ENCODE measurements at regions not wholly inside any gene's neighbourhood (a gene's known extent, or its start where the extent isn't known, plus 50 kb on each side); places are given as distances from the start of the nearest gene placed in this dataset.

- TF ChIP-seq, protein P1, sequence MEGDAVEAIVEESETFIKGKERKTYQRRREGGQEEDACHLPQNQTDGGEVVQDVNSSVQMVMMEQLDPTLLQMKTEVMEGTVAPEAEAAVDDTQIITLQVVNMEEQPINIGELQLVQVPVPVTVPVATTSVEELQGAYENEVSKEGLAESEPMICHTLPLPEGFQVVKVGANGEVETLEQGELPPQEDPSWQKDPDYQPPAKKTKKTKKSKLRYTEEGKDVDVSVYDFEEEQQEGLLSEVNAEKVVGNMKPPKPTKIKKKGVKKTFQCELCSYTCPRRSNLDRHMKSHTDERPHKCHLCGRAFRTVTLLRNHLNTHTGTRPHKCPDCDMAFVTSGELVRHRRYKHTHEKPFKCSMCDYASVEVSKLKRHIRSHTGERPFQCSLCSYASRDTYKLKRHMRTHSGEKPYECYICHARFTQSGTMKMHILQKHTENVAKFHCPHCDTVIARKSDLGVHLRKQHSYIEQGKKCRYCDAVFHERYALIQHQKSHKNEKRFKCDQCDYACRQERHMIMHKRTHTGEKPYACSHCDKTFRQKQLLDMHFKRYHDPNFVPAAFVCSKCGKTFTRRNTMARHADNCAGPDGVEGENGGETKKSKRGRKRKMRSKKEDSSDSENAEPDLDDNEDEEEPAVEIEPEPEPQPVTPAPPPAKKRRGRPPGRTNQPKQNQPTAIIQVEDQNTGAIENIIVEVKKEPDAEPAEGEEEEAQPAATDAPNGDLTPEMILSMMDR (IDR thresholded peaks at IDR 0.05; ENCODE audit: insufficient read depth, low read length, poor library complexity, severe bottlenecking): no peak
- TF ChIP-seq EZH2phosphoT487 (conservative IDR thresholded peaks at IDR 0.05; ENCODE audit: low read length): no peak
Measured at GRCh38 chr2:21288739-21289520, 165.2 kb downstream of the TDRD15 start.
